ENCODE measurements at regions not wholly inside any gene's neighbourhood (a gene's known extent, or its start where the extent isn't known, plus 50 kb on each side); places are given as distances from the start of the nearest gene placed in this dataset.

GRCh38 chr3:168859143-168859542 is 763.4 kb upstream of the GOLIM4 start (continued):
- TF ChIP-seq KIAA2018 (CRISPR knock-in tag; IDR thresholded peaks at IDR 0.05; ENCODE audit: borderline replicate concordance), result no peak
- TF ChIP-seq MAFF (IDR thresholded peaks at IDR 0.05; ENCODE audit: low read depth, low read length), result peak; percentile 92
- TF ChIP-seq MTA1 (CRISPR knock-in tag; IDR thresholded peaks at IDR 0.05; ENCODE audit: borderline replicate concordance), result no peak
- TF ChIP-seq E2F1 (CRISPR knock-in tag; IDR thresholded peaks at IDR 0.05), result no peak
- TF ChIP-seq ZNF883 (CRISPR knock-in tag; IDR thresholded peaks at IDR 0.05; ENCODE audit: not compliant biosample characterization), result no peak
- TF ChIP-seq ZBED4 (CRISPR knock-in tag; IDR thresholded peaks at IDR 0.05; ENCODE audit: borderline replicate concordance), result 0 out of 2 replicates have a peak, but pooled peaks have one; percentile 37
- TF ChIP-seq TIGD3 (CRISPR knock-in tag; IDR thresholded peaks at IDR 0.05; ENCODE audit: borderline replicate concordance), result no peak
- TF ChIP-seq ZNF580 (CRISPR knock-in tag; IDR thresholded peaks at IDR 0.05; ENCODE audit: borderline replicate concordance, low read depth), result peak; percentile 45; the same call in 1 of the 2 replicates
- no peak for TF ChIP-seq ESRRA (CRISPR knock-in tag; IDR thresholded peaks at IDR 0.05; ENCODE audit: low read depth)
- no peak for TF ChIP-seq JUNB (CRISPR knock-in tag; IDR thresholded peaks at IDR 0.05; ENCODE audit: borderline replicate concordance)
- no peak for TF ChIP-seq MTF2 (CRISPR knock-in tag; IDR thresholded peaks at IDR 0.05; ENCODE audit: borderline replicate concordance)
- TF ChIP-seq ZBTB7B (CRISPR knock-in tag; IDR thresholded peaks at IDR 0.05), result 0 out of 2 replicates have a peak, but pooled peaks have one; percentile 4
- TF ChIP-seq XBP1 (CRISPR knock-in tag; IDR thresholded peaks at IDR 0.05), result no peak
